SK-N-SH (cell line): ENCODE measurements at regions not wholly inside any gene's neighbourhood (a gene's known extent, or its start where the extent isn't known, plus 50 kb on each side); places are given as distances from the start of the nearest gene placed in this dataset.

Experiments used
- CTCF ChIA-PET: fragments of 300-600, 350-600 bp; formaldehyde crosslinking; extraction: SDS; loops from one replicate; lab custom pipeline; 2021; lab: Yijun Ruan, JAX
- POLR2A ChIA-PET: fragments of 350-600 bp; sonication (Branson Sonifier 250); formaldehyde crosslinking; extraction: SDS; loops from one replicate; lab custom pipeline; 2020; ENCODE audit warnings: antibody characterized with exemption, inconsistent platforms; lab: Yijun Ruan, JAX
- DNase-seq: peaks from one replicate; pipeline ENCODE4 v3.0.0; 2012
- H2AFZ ChIP-seq: fragments of 200-600 bp; sonication (generic); 2 replicates; pipeline ENCODE4 v1.8.1; 2016; ENCODE audit warnings: antibody characterized with exemption, mild to moderate bottlenecking, low read depth
- H3F3A ChIP-seq: fragments of 200-600 bp; sonication (generic); replicated peaks from 2 replicates; pipeline ENCODE3; 2016; ENCODE audit warnings: antibody characterized with exemption, mild to moderate bottlenecking; ENCODE audit not compliant: insufficient read depth
- H3K27ac ChIP-seq, 2 experiments: fragments of 200-500 bp in 1 of 2; fragments of 200-600 bp in 1 of 2; sonication (Bioruptor generic) in 1 of 2; sonication (generic), shearing (Covaris generic) in 1 of 2; 2 replicates each; pipeline versions ENCODE4 v1.5.1 to v1.6.1; 2014 to 2016; ENCODE audit warnings: low read depth in 2 of 2, inconsistent platforms in 1 of 2, low read length in 1 of 2, mild to moderate bottlenecking in 1 of 2, mixed read lengths in 1 of 2
- H3K27me3 ChIP-seq: fragments of 200-600 bp; sonication (generic), shearing (Covaris generic); 2 replicates; pipeline ENCODE4 v1.6.1; 2016; ENCODE audit warnings: mixed run types; ENCODE audit not compliant: insufficient read depth
- H3K36me3 ChIP-seq, 2 experiments: fragments of 200-500 bp in 1 of 2; fragments of 200-600 bp in 1 of 2; sonication (Bioruptor generic) in 1 of 2; sonication (generic) in 1 of 2; replicated peaks in 1 of 2; 2 replicates each; pipeline versions ENCODE3 to v1.5.1; 2014 to 2016; ENCODE audit warnings: low read length in 1 of 2, mild to moderate bottlenecking in 1 of 2; ENCODE audit not compliant: insufficient read depth in 2 of 2, control insufficient read depth in 1 of 2
- H3K4me1 ChIP-seq, 2 experiments: fragments of 200-500 bp in 1 of 2; fragments of 200-600 bp in 1 of 2; sonication (Bioruptor generic) in 1 of 2; sonication (generic), shearing (Covaris generic) in 1 of 2; 2 replicates each; pipeline versions ENCODE4 v1.5.1 to v1.6.1; 2014 to 2016; ENCODE audit warnings: low read depth in 1 of 2, low read length in 1 of 2, mixed run types in 1 of 2; ENCODE audit not compliant: insufficient read depth in 2 of 2, control insufficient read depth in 1 of 2
- H3K4me2 ChIP-seq: fragments of 200-600 bp; sonication (generic), shearing (Covaris generic); 2 replicates; pipeline ENCODE4 v1.6.1; 2017; ENCODE audit warnings: mixed run types
- H3K4me3 ChIP-seq, 2 experiments: fragments of 200-500 bp in 1 of 2; fragments of 200-600 bp in 1 of 2; sonication (Bioruptor generic) in 1 of 2; sonication (generic), shearing (Covaris generic) in 1 of 2; 2 replicates each; pipeline versions ENCODE4 v1.5.1 to v1.8.1; 2014 to 2016; ENCODE audit warnings: low read depth in 2 of 2, inconsistent platforms in 1 of 2, low read length in 1 of 2, mild to moderate bottlenecking in 1 of 2, mixed read lengths in 1 of 2, moderate library complexity in 1 of 2
- H3K79me2 ChIP-seq: fragments of 200-600 bp; sonication (generic); 2 replicates; pipeline ENCODE4 v1.8.1; 2017; ENCODE audit warnings: mild to moderate bottlenecking; ENCODE audit not compliant: insufficient read depth
- H3K9ac ChIP-seq: fragments of 200-600 bp; sonication (generic); 2 replicates; pipeline ENCODE4 v1.6.1; 2017; ENCODE audit warnings: mixed run types
- H3K9me2 ChIP-seq: fragments of 200-600 bp; sonication (generic); 2 replicates; pipeline ENCODE4 v1.6.1; 2017; ENCODE audit warnings: mixed run types
- H3K9me3 ChIP-seq: fragments of 200-600 bp; sonication (generic); 2 replicates; pipeline ENCODE4 v1.6.1; 2017; ENCODE audit warnings: mixed run types, mild to moderate bottlenecking, moderate library complexity
- H4K20me1 ChIP-seq: fragments of 200-600 bp; sonication (generic); 2 replicates; pipeline ENCODE4 v1.6.1; 2017; ENCODE audit warnings: mild to moderate bottlenecking, mixed run types; ENCODE audit not compliant: insufficient read depth
- GABPA ChIP-seq: IDR thresholded peaks from 2 replicates; pipeline ENCODE4 v1.4.0; 2012; ENCODE audit warnings: low read depth, mild to moderate bottlenecking
- GATA2 ChIP-seq: sonication (generic); formaldehyde crosslinking; IDR thresholded peaks from 2 replicates; pipeline ENCODE4 v1.5.0; 2020; ENCODE audit warnings: mild to moderate bottlenecking, missing genetic modification reagents
- NRF1 ChIP-seq: IDR thresholded peaks from 2 replicates; pipeline ENCODE4 v1.6.1; 2012; ENCODE audit warnings: low read depth, mild to moderate bottlenecking, low read length
- PBX3 ChIP-seq: IDR thresholded peaks from 2 replicates; pipeline ENCODE4; 2012
- POLR2AphosphoS5 ChIP-seq: IDR thresholded peaks from 2 replicates; pipeline ENCODE4 v1.6.1; 2012; ENCODE audit warnings: low read depth, low read length
- RCOR1 ChIP-seq: fragments of 150-350 bp; IDR thresholded peaks from 2 replicates; pipeline ENCODE4 v1.6.1; 2017; ENCODE audit warnings: antibody characterized with exemption, low read length
- RFX5 ChIP-seq: IDR thresholded peaks from 2 replicates; pipeline ENCODE4 v1.6.1; 2012; ENCODE audit warnings: mild to moderate bottlenecking, improper control_type of control experiment, low read length
- RXRA ChIP-seq: IDR thresholded peaks from 2 replicates; pipeline ENCODE4 v1.4.0; 2012; ENCODE audit warnings: low read depth, mild to moderate bottlenecking, borderline replicate concordance
- TEAD4 ChIP-seq: IDR thresholded peaks from 2 replicates; pipeline ENCODE4 v1.4.0; 2012; ENCODE audit warnings: mild to moderate bottlenecking, borderline replicate concordance; ENCODE audit not compliant: insufficient read depth
- USF1 ChIP-seq: IDR thresholded peaks from 2 replicates; pipeline ENCODE4 v1.4.0; 2012; ENCODE audit warnings: low read depth, borderline replicate concordance
- WGBS: methylation state at CpG from one replicate; pipeline ENCODE4 v1.1.6; 2017; ENCODE audit warnings: low lambda C conversion rate; 5-methylcytosine and 5-hydroxymethylcytosine counted together

- Histone ChIP-seq H2AFZ (no peak overlapping the region), H3K36me3 (peaks cover 0 to 8% of the 10 kb centered on the region in 2 experiments), H3K4me3 (no peak overlapping the region), H3K4me1 (peaks cover 14 to 73% of the 10 kb centered on the region in 2 experiments), H3K9me3 (no peaks in the 10 kb centered on the region), H4K20me1 (no peaks in the 10 kb centered on the region), H3K4me2 (peak overlapping the region; percentile 27; the same call in 1 of the 2 replicates), H3K27me3 (no peaks in the 10 kb centered on the region), H3F3A (peaks cover 4% of the 10 kb centered on the region), H3K79me2 (peaks cover 8% of the 10 kb centered on the region), H3K27ac (peak overlapping the region in 1 of 2 experiments; percentile 88; a peak in 2 of 4 replicates), H3K9me2 (no peaks in the 10 kb centered on the region), H3K9ac (no peak overlapping the region)
- ChIA-PET CTCF (interaction anchor here (2.3 to 15.3 kb wide), 7 partner anchors 35 to 1242 kb away, joined by 15 to 310 read pairs (median 31); partner anchors contain the start of gene RTL1), POLR2A (no interaction called here)
- WGBS: 94% methylated on average over 2 of the region's 2 CpGs
- TF ChIP-seq POLR2AphosphoS5 (no peak), GABPA (no peak), USF1 (no peak), NRF1 (no peak), GATA2 (CRISPR knock-in tag) (no peak), RFX5 (no peak), PBX3 (no peak), TEAD4 (no peak)
- no peak for DNase-seq
These were observed 63.7 kb downstream of the SLC25A47 start for GRCh38 chr14:100386846-100387245.

GRCh38 chr14:100387450-100387849 is 64.3 kb downstream of the SLC25A47 start:
- Histone ChIP-seq H3K79me2 (peaks cover 8% of the 10 kb centered on the region), H3K36me3 (peaks cover 0 to 8% of the 10 kb centered on the region in 2 experiments), H3F3A (peaks cover 4% of the 10 kb centered on the region), H3K4me2 (no peak overlapping the region), H3K9me2 (no peaks in the 10 kb centered on the region), H3K27me3 (no peaks in the 10 kb centered on the region), H3K9ac (no peak overlapping the region), H3K4me3 (no peak overlapping the region), H3K4me1 (peaks cover 20 to 74% of the 10 kb centered on the region in 2 experiments), H3K9me3 (no peaks in the 10 kb centered on the region), H4K20me1 (no peaks in the 10 kb centered on the region), H3K27ac (peak overlapping the region in 1 of 2 experiments; percentile 88; a peak in 2 of 4 replicates), H2AFZ (no peak overlapping the region)
- ChIA-PET CTCF (interaction anchor here (13.8 to 15.3 kb wide), 3 partner anchors 34 to 512 kb away, joined by 147 to 310 read pairs (median 236); partner anchors contain the start of gene RTL1), POLR2A (interaction anchor here (1.3 kb wide), 1 partner anchor 34 kb away, joined by 6 read pairs; no protein-coding TSS in a partner anchor)
- 0 out of 2 replicates have a peak, but pooled peaks have one; percentile 6 for TF ChIP-seq RCOR1
- no peak for TF ChIP-seq RXRA
- WGBS: 92% methylated on average over 6 of the region's 6 CpGs
- no peak for DNase-seq
